IPS DF 4.7 (cell line): ENCODE measurements at regions not wholly inside any gene's neighbourhood (a gene's known extent, or its start where the extent isn't known, plus 50 kb on each side); places are given as distances from the start of the nearest gene placed in this dataset.
"Not testable (repeated sequence)": the region's sequence is repeated elsewhere in the genome, so short reads cannot be mapped to it uniquely, and the experiment has no call there.

ENCODE experiments used
- DNase-seq: peaks from one replicate; pipeline ENCODE4 v3.0.0-alpha.2; 2013; ENCODE audit warnings: low spot score; ENCODE audit errors: extremely low read depth

DNA sequence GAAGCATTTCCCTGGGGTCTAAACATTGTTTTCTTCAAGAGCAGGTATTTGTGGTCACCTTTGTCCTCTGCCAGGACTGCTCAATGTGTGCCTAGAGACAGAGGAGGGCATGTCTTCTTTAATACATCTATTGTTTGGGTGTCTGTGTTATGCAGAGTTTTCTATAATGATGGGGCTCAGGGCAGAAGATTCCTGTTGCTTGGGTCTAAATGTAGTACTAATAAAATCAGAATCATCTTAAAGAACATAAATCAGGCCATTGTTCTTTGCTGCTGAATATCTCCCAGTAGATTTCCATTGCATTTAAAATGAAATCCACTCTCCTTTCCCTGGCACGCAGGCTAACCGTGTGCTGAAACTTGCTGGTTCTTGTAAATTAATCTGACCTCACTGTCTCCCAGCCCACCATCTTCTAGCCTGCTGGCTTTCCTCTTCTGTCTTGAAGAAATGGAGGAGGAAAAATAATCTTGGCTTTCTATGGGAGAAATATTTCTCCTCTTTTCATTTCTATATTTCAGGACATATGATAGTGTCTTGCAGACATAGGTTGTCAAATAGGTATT lies 1396.8 kb downstream of the GATA3 start:
- DNase-seq: no peak

DNA sequence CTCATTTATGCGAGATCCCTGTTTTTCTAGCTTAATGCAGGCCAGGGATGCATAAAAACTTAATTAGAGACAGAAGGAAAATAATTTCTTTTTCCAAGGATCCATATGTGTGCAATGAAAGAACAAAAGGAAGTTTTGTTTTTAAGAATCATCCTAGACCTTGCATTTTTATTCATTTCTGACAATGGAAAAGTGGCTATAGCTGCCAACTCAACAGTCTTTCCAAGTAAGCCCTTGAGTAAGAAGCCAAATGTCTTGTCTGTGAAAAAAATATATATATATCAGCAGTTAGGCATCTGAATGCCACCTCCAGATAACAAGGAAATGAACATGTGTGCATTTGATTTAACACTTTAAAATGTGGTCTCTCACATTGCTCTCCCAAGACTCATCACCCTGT lies 1397.6 kb downstream of the GATA3 start:
- DNase-seq: no peak

DNA sequence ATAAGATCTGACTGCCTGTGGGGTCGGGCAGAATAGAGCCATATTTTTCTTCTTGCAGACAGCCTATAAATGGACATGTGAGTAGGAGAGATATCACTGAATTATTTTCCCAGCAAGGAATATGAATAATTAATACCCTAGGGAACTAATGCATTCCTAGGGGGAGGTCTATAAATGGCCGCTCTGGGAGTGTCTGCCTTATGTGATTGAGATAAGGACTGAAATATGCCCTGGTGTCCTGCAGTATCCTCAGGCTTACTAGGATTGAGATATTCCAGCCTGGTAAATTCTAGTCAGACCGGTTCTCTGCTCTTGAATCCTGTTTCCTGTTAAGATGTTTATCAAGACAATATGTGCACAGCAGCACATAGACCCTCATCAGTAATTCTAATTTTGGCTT lies 1399.4 kb downstream of the GATA3 start:
- DNase-seq: not testable (repeated sequence)

DNA sequence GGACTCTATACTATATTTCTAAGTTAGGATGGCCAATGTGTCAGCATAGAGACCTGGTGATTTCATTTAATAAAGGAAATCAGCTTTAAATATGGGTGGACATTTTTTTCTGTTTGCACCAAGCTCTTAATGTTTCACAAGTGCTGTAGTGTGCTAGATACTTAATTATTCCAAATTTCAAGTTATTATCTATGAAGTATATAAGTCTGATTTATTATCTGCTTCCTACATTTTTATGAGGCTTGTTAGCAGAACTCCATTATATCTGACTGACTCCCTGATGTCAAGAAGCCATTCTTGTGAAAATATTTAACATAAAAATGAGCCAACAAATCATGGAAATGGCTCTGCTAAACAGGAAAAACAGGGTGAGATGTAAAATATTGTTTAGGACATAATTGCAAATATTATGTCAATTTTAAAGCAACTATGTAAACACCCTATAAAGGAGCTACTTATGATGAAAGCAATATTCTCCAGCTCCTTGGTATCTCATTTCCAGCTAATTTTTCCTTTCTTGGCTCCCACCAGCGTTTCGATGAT lies 1415.2 kb downstream of the GATA3 start:
- DNase-seq: no peak

DNA sequence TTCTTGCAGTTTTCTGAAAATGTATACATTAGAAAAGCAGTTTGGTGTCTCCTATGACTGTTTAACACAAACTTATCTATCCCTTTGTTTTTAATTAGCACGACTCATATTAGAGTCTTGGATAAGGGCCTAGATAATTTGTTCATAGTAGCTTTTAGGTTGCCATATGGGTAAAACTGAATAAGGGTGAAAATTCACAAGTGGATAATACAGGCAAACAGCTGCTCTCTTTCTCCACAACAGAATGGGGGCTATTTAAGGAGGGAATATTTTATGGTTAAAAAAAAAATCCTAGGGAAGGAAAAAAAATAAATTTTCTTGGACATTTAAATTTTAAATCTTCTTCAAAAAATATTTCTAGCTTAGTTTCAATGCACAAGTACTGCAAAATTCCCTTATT lies 1416.1 kb downstream of the GATA3 start:
- DNase-seq: no peak

DNA sequence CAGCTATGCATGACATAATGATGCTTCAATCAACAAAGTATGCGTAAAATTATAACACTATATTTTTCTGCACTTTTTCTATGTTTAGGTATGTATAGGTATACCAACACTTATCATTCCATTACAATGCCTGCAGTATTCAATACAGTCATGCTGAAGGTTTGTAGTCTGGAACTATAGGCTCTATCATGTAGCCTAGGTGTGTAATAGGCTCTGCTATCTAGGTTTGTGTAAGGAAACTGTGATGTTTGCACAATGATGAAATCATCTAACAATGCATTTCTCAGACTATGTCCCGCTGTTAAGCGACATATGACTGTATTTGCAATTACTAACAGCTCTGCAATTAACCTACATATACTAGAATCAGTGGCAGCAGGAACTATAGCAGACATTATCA lies 1447.5 kb downstream of the GATA3 start:
- no peak for DNase-seq

DNA sequence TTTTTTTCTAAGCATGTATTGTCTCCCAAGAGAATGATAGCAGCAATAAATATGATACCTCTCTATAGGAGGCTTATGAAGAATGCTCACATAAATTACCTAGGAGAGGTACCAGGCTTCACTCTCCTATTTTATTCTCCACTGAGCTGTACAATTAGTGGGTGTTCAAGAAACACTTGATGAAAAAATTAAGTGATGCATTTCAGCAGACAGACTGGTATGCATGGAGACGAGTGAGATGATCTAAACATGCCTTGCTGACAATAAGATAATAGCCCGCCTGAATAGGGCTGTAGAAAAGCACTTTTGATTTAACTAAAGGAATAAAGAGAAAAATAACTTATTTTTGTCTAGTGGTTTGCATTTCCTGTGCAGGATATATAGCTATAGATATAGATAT lies 1449.7 kb downstream of the GATA3 start:
- no peak for DNase-seq

DNA sequence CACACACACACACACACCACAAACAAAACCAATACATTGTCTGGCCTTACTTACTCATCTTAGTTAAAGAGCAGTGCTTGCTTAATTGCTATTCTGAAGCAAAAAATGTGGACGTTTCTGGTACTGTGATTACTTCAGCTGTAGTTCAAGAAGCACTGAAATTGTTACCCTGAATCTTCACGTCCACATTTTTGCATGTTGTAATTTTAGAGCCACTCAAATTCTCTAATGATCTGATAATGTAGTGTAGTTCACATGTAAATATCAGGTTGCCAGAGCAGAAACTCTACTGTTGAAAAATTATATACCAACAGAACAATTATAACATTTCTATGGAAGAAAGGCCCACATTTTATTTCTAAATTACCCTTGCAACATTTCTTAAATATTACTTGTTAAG lies 1451.1 kb downstream of the GATA3 start:
- DNase-seq: no peak

DNA sequence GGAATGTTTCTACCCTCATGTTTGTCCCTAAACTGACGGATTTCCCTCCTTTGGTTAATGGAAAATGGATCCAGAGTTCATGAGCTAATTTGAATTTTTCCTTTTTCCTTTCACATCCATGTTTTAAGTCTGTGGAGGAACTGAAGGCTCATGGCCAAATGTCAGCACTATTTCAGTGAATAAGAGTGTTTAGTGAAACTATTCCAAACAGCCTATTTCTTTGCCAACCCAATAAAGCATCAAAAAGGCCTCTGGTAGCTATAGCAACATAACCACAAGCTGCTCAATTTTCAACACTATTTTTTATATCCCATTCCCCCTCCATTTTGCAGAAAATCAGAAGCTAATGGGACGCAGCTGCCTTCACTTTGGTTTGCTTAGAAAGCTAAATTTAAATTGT lies 1454.1 kb downstream of the GATA3 start:
- DNase-seq: no peak

DNA sequence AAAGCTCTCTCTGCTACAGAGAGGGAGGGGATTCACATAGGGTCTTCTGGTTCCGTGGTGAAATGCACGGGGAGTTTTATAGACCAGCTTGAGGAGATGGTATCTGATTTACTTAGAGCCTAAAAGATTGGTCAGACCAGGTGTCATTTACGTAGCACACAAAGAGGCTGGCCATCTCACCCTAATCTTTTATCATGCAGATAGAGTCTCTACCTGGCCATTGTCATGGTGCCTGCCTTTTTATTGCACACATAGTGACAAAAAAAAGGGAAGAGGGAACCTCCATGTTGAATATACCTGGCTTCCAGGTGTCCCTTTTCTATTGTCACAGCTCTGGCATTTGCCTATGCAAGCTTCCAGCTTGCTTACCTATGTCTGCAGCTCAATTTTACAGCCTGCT lies 1456.1 kb downstream of the GATA3 start:
- DNase-seq: peak; percentile 49

DNA sequence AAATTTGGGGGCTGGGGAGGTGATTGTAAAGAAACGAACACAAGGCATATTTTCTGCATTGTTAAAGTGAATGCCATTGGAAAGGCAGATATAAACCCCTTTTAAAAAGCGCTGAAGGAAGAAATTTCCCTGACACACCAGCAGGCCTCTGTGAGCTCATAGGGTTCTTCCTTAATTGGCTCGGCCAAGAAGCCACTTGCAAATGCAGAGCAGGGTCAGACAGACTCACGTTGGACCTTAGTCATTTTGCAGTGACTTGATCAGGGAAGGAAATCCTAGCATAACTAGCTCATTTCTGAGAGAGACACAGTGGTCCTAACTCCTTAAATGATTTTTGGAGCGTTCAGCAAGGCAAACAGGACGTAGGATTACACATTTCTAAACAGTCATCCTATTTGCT lies 1461.4 kb downstream of the GATA3 start:
- DNase-seq: no peak

DNA sequence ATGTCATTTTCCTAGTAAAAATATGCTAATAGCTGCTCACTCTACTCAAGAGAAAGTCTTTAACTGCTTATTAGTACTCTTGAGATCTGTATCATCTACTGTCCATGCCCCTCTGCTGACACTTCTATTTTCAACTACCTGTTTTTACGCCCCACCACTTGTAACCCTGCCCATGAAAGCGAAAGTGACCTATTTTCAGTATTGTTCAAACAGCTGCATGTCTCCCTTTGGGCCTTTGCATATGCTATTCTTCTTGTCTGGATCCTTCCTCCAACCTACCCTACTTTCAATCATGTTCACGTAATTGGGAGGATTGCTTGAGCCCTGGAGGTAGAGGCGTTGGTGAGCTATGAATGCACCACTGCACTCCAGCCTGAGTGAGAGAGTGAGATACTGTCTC lies 1481.3 kb downstream of the GATA3 start:
- no peak for DNase-seq

DNA sequence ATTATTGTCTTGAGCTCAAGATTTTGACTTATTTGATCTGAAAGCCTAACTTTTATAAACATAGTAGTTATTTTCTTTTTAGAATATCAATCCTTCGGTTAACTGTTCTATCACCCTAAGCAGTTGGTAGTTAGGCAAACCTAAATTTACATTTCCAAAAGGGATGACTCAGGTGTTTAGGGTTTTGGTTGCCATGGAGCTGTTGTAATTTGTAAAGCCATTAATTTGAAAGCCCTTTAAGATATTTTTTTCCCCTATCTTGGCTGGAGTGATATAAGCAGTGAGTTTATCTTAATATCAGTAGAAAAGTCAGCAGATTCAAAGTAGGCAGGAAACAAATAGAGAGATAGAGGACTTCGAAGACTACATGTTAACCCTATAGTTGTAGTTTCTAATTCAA lies 1472.6 kb upstream of the CELF2 start:
- peak; percentile 33 for DNase-seq

DNA sequence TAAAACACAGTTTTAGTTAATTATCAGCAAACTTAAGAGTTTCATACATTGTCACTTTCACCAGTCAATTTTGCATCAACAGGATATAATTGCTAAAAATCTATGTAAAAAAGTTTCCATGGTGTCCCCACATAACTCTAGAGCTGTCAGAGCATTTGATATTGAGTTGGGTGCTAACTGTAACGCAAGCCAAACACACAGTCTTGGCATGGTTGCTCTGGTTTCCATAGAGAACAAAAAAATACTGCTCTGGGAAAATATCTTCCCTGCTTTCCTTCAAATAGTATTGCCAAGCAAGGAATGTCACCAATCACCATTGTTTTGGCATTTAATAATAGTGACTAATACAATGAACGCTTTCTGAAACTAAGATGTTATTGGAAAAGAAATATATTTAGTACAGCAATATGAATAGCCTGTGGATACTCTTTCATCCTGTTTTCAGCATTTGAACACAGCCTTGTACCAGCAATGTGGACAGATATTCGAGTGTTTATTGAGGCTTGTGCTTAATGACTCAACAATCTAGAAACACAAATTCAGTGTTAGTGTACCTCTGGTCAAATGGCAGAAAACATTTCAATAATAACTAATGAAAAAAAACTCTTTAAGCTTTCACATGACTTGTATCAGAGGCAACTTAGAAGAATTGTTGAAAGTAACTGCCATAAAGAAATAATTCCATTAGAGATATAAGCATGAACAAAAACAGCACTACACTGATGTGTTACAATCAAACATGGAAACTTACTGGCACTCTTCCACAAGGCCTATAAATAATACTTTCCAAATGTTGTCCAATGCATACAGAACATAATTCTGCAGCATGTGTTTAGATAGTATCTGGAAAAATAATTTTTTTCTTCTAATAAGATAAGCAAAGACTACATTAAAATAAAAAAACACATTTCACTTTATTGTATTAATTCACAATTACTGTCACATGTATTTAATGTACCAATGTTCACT lies 1469.5 kb upstream of the CELF2 start:
- no peak for DNase-seq

DNA sequence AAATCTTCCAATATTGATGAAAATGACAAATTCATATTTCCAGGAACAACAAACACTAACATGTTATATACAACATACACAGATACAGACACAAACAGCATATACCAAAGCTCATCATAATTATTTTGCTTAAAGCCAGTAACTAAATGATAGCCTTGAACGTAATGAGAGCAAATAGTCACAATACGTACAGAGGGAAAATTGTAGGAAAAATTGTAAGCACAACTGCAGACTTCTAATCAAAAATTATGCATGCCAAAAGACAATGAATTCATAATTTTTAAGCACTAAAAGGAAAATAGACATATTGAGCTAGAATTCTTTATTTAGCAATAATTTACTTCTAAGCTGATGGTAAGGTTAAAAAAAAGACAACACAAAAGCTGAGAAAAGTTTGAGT lies 1466.9 kb upstream of the CELF2 start:
- DNase-seq: no peak

DNA sequence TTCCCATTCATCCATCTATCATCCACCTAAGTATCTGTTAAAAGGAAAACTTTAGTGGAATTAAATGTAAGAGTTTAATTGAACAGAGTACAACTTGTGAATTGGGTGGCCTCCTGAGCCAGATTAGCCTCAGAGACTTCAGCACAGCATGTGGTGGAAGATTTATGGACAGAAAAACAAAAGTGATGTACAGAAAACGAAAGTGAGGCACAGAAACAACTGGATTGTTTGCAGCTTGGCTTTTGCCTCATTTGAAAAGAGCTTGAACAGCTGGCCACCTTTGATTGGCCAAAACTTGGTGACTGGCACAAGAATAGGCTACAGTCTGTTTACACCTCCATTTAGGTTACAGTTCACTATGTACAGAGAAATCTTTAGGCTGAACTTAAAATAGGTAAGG lies 1463.4 kb upstream of the CELF2 start:
- no peak for DNase-seq

DNA sequence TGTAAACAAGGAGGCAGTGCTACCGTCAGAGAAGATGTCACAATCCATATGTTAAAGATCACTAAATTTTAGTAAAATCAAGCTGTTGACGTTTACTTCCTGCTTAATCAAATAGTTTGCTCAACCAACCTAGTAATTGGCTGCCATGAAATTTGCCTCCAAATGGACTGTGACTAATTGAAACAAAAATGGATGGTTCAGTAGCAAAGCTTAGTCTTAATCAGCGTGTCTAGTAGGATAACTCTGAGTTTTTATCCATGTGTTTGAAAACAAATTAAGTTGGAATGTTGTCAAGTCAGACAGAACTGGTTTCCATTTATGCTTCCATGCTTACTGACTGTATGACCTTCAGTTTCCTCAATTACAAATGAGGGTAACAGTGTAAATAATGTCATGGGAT lies 1456.7 kb upstream of the CELF2 start:
- DNase-seq: no peak

DNA sequence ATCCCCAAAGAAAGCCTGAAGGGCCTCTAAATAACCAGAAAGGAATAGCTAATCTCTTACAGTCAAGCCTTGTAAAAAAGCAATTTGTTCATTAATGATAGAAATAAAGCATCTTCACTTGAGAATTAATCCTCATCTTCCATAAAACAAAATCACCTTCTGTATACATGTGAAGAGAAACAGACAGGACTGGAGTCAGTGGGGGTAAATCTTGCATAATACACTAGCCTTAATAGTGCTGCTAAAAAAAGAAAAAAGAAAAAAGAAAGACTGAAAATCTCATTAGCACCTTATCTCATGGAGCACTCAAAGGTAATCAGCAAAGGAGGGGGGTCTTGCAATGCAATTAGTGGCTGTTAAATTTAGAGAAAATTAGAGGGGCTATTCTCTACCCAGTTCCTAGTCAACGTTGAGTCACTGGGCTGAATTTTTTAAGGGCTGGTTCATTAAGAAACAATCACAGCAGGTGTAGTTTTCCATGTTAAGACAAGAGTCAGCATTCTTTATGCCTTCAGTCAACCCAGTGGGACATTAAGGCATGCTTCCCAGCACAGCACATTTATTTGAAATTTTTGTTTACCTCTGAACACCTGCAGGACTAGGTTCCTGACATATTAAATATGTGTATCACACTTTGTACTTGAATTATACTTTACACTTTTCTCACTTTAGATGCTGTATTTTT lies 1455.7 kb upstream of the CELF2 start:
- DNase-seq: no peak

DNA sequence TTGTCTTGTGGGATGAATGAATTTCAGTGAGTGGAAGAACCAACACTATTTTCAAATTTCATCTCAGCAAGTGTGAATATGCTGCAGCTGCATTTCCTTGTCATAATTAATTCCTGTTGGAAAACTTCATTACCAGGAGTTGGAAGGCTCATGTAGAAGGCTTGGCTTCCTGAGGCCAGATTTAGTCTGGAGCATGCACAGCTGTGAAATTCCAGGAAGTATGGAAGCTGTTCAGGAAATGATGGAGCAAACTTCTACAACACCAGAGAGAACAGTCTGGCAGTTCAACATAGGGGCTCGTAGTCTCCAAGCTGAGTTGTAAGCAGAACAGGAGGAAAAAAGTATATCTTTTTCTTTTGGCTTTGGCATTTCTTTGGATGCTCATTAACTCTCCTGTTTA lies 1439.9 kb upstream of the CELF2 start:
- no peak for DNase-seq

DNA sequence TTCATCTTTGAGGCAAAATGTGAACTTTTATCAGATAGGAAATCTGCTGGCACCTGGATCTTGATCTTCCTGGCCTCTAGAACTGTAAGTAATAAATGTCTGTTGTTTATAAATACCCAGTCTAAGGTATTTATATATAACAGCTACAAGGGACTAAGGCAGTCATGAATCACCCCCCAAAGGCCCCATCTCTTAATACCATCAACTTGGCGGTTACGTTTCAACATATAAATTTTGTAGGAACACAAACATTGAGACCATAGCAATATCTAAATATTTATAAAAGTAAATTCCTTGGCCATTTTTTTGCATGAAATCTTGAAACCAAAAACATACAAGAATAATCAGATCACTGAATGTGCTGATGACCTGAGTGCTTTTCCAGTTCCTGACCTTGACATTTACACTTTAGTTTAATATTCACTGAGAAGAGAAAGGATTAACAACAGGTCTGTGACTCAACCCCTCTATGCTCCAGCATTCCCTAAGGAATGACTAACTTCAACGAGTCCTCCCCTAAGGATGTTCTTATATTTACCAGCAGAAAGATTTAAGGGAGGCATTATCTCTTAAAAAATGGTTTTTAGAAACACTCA lies 1438.5 kb upstream of the CELF2 start:
- no peak for DNase-seq

DNA sequence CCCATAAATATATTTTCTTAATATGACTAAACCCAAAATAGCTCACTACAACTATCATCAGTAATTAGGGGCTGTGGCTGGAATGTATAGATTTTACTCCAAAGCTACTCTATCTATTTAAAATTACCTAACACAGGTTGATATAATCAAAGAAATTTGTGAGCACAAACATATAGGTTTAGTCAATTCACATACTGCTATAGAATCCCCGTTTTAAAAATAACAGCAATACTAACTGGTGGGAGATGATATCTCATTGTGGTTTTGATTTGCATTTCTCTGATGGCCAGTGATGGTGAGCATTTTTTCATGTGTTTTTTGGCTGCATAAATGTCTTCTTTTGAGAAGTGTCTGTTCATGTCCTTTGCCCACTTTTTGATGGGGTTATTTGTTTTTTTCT lies 1434.9 kb upstream of the CELF2 start:
- not testable (repeated sequence) for DNase-seq
